Calu3 (cell line): ENCODE measurements at regions not wholly inside any gene's neighbourhood (a gene's known extent, or its start where the extent isn't known, plus 50 kb on each side); places are given as distances from the start of the nearest gene placed in this dataset.

Experiments
- BruUV-seq: library from RNA; stranded (reverse); fragments of 400-500 nt; replicated peaks from 2 replicates; lab custom pipeline; 2021; lab: Mats Ljungman, UMichigan
- CTCF ChIA-PET: fragments of 300-600 bp; sonication (Branson Sonifier 250); formaldehyde crosslinking; loops from one replicate; lab custom pipeline; 2022; ENCODE audit warnings: antibody characterized with exemption; lab: Charles Lee
- DNase-seq: peaks from one replicate; pipeline ENCODE4 v3.0.0; 2022
- H3K27ac Mint-ChIP-seq: one replicate; pipeline ENCODE4 v1.8.0; 2022; ENCODE audit warnings: mixed read lengths; ENCODE audit not compliant: unreplicated experiment
- H3K27me3 Mint-ChIP-seq: one replicate; pipeline ENCODE4 v1.8.0; 2022; ENCODE audit warnings: mixed read lengths; ENCODE audit not compliant: unreplicated experiment
- H3K36me3 Mint-ChIP-seq: one replicate; pipeline ENCODE4 v1.8.0; 2022; ENCODE audit warnings: mild to moderate bottlenecking, moderate library complexity, mixed read lengths; ENCODE audit not compliant: insufficient read depth, unreplicated experiment
- H3K4me1 Mint-ChIP-seq: one replicate; pipeline ENCODE4 v1.8.0; 2022; ENCODE audit warnings: mild to moderate bottlenecking, low read depth, mixed read lengths; ENCODE audit not compliant: unreplicated experiment
- H3K4me3 Mint-ChIP-seq: one replicate; pipeline ENCODE4 v1.8.0; 2022; ENCODE audit warnings: mild to moderate bottlenecking, low read depth, moderate library complexity, mixed read lengths; ENCODE audit not compliant: unreplicated experiment
- H3K9me3 Mint-ChIP-seq: one replicate; pipeline ENCODE4 v1.8.0; 2022; ENCODE audit warnings: low read depth, mixed read lengths; ENCODE audit not compliant: unreplicated experiment
- intact Hi-C: fragments of 100-400 bp; cut with micrococcal nuclease; formaldehyde crosslinking; loops from one replicate; pipeline ENCODE4 v1.10.0; 2022; ENCODE audit not compliant: unreplicated experiment
- TF ChIP-seq, protein P1 (sequence below): fragments of 200-600 bp; IDR thresholded peaks from one replicate; pipeline ENCODE4 v1.8.0; 2022; ENCODE audit warnings: antibody characterized with exemption; ENCODE audit not compliant: unreplicated experiment

DNA sequence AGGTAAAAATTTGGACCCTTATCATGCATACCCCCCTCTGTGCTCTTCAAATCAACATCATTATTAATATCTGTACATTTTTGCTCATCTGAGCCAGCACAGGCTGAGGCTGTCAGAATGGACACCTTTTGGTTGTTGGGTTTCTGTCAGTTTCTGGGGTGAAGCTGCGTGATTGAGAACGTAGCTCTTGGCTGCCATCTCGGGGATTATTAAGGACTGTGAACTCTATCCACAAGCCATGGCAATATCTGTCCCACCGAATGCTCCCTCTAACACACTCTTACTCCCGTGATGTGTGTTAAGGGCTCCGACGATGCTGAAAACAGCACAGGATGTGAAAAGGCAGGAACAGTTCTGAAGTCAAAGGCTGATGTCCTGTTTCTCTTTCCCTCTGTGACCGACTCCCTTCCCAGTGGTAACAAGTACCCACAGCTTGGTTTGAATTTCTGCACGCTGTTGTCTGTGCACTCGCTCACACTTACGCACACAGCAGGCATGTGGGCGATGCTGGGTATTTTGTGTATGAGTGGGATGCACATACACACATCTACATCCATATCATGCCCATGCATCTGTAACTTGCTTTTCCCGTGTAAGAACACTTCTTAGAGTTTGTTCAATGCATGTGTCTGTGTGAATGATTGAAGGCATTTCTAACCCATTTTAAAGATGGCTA is 405.6 kb downstream of the TMEM121 start:
- no peak for DNase-seq
- peaks cover 47% of the 10 kb centered on the region for H3K27me3 Mint-ChIP-seq
- no peak overlapping the region for H3K27ac Mint-ChIP-seq
- CTCF ChIA-PET = no interaction called here
- TF ChIP-seq, protein P1, sequence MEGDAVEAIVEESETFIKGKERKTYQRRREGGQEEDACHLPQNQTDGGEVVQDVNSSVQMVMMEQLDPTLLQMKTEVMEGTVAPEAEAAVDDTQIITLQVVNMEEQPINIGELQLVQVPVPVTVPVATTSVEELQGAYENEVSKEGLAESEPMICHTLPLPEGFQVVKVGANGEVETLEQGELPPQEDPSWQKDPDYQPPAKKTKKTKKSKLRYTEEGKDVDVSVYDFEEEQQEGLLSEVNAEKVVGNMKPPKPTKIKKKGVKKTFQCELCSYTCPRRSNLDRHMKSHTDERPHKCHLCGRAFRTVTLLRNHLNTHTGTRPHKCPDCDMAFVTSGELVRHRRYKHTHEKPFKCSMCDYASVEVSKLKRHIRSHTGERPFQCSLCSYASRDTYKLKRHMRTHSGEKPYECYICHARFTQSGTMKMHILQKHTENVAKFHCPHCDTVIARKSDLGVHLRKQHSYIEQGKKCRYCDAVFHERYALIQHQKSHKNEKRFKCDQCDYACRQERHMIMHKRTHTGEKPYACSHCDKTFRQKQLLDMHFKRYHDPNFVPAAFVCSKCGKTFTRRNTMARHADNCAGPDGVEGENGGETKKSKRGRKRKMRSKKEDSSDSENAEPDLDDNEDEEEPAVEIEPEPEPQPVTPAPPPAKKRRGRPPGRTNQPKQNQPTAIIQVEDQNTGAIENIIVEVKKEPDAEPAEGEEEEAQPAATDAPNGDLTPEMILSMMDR = no peak
- H3K4me1 Mint-ChIP-seq = no peaks in the 10 kb centered on the region
- no peak overlapping the region for H3K4me3 Mint-ChIP-seq
- no TSS peak for BruUV-seq
- intact Hi-C loops = no loop called here
- no peaks in the 10 kb centered on the region for H3K36me3 Mint-ChIP-seq
- no peaks in the 10 kb centered on the region for H3K9me3 Mint-ChIP-seq

DNA sequence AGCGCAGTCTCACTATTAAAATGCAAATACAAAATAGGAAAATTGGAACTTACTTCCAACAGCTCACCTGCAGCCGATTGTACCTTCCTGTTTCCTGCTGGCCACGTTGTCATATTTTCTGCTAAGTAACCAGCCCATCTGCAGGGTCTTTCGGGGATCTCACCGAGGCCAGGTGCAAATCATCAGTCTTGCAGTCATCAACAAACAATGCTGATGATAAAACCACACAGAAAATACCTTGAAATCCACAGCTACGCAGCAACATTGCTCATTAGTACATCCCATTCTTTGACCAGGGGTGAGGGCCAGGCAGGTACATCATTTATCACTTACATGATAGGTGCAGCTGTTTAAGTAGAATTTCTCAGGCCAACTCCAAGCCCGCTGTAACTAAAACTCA is 406.9 kb downstream of the TMEM121 start:
- Mint-ChIP-seq H3K4me3 (no peak overlapping the region), H3K4me1 (no peaks in the 10 kb centered on the region), H3K27ac (no peak overlapping the region), H3K27me3 (peaks cover 36% of the 10 kb centered on the region), H3K9me3 (no peaks in the 10 kb centered on the region), H3K36me3 (no peaks in the 10 kb centered on the region)
- TF ChIP-seq, protein P1 = no peak
- CTCF ChIA-PET = interaction anchor here (0.6 kb wide), 1 partner anchor 11 kb away, joined by 4 read pairs; no protein-coding TSS in a partner anchor
- BruUV-seq = no TSS peak
- no peak for DNase-seq
- intact Hi-C loops = no loop called here

DNA sequence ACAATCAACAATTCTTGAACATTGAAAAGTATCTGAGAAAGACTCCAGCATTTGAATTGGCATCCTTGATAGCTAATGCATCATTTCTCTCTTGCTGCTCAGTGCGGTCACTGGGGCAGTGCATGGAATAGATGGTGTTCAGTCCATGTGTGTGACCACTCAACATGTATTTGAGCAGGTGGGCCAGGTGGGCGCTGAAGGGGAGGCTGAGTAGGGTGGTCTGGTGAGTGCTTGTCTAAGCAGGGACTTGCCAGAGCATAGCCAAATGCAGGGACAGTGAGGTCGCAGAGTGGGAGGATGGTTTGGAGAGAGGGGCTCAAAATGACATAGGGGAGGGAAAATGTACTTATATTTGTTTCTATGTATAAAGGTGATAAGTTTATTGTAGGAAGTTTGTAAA is 409.0 kb downstream of the TMEM121 start:
- Mint-ChIP-seq H3K9me3 (no peaks in the 10 kb centered on the region), H3K4me3 (no peak overlapping the region), H3K27ac (no peak overlapping the region), H3K36me3 (no peaks in the 10 kb centered on the region), H3K4me1 (no peaks in the 10 kb centered on the region), H3K27me3 (peaks cover 40% of the 10 kb centered on the region)
- CTCF ChIA-PET = no interaction called here
- intact Hi-C loops = no loop called here
- no peak for DNase-seq
- no TSS peak for BruUV-seq
- TF ChIP-seq, protein P1 = no peak

DNA sequence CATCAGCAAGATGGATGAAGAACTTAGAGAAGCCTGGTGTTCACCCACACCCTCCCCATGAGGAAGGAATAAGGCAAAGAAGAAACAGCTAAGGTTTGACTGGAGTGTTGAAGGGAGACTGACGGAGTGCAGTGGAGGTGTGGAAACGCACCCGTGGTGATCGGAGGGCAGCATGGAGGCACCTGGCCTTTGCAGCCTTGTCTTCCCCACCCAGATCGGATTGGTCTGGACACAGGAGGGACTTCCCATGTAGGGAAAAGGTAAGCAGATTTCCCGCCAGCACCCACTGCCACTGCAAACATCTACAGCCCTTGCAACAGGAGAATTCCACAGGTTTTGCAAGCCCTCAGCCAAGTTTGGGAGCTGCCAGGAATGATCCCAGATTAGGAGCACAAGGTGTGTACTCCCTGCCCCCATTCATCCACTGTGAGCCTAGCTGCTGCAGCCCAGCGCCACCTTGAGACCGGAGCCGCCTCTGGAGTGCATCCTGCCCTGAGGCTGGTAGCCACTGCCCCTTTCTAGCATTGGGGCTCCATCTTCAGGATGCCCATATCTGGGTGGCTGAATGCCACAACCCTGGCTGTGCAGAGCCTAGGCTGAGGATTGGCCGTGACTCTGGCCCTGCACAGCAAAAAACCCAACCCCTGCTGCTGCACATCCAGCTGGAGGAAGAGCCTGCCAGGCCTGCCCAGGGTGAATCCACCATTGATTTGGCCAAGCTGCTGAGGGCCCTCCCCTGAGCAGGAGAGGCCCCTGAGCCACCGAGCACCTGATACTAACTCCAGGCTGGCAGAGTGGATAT is 411.1 kb downstream of the TMEM121 start:
- BruUV-seq = no TSS peak
- no peaks in the 10 kb centered on the region for H3K9me3 Mint-ChIP-seq
- CTCF ChIA-PET = no interaction called here

More for the DNA sequence above, 411.1 kb downstream of the TMEM121 start:
- H3K4me3 Mint-ChIP-seq = no peak overlapping the region
- H3K27ac Mint-ChIP-seq = no peak overlapping the region
- H3K36me3 Mint-ChIP-seq = no peaks in the 10 kb centered on the region
- TF ChIP-seq, protein P1 = no peak
- peaks cover 48% of the 10 kb centered on the region for H3K27me3 Mint-ChIP-seq
- intact Hi-C loops = no loop called here
- DNase-seq = no peak
- no peaks in the 10 kb centered on the region for H3K4me1 Mint-ChIP-seq
